ENCODE measurements at regions not wholly inside any gene's neighbourhood (a gene's known extent, or its start where the extent isn't known, plus 50 kb on each side); places are given as distances from the start of the nearest gene placed in this dataset.

DNA sequence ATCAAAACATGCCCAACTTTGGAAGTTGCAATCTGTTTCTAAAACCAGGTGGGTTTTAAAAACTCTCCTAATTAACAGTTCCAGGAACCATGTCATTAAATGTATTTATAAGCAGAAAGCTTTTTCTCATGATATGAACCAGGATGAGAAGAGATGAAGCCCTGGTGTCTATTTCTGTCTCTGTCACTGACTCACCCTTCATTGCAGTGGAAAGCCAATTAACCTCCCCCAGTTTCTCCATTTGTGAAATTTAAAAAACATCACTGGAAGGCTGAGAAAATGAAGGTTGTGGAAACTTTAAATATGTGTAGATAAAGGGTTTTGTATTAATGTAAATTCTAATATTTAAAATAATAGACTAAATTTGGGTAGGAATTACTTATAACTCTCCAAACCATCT is 1088.0 kb downstream of the SORCS1 start:
- TF ChIP-seq, protein P1, sequence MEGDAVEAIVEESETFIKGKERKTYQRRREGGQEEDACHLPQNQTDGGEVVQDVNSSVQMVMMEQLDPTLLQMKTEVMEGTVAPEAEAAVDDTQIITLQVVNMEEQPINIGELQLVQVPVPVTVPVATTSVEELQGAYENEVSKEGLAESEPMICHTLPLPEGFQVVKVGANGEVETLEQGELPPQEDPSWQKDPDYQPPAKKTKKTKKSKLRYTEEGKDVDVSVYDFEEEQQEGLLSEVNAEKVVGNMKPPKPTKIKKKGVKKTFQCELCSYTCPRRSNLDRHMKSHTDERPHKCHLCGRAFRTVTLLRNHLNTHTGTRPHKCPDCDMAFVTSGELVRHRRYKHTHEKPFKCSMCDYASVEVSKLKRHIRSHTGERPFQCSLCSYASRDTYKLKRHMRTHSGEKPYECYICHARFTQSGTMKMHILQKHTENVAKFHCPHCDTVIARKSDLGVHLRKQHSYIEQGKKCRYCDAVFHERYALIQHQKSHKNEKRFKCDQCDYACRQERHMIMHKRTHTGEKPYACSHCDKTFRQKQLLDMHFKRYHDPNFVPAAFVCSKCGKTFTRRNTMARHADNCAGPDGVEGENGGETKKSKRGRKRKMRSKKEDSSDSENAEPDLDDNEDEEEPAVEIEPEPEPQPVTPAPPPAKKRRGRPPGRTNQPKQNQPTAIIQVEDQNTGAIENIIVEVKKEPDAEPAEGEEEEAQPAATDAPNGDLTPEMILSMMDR (IDR thresholded peaks at IDR 0.05), result no peak
- no peak for TF ChIP-seq EP300 (IDR thresholded peaks at IDR 0.05)
- no peak for TF ChIP-seq POLR2A (IDR thresholded peaks at IDR 0.05)
- no peak for TF ChIP-seq POLR2AphosphoS5 (IDR thresholded peaks at IDR 0.05)
